ENCODE measurements at regions not wholly inside any gene's neighbourhood (a gene's known extent, or its start where the extent isn't known, plus 50 kb on each side); places are given as distances from the start of the nearest gene placed in this dataset.

GRCh38 chr10:123578721-123579120, 87.4 kb upstream of the GPR26 start:
- no peak for DNase-seq

- DNase-seq = no peak
Measured at GRCh38 chr10:123579675-123580074, 86.5 kb upstream of the GPR26 start.

- DNase-seq = no peak
Measured at GRCh38 chr10:123580426-123580825, 85.7 kb upstream of the GPR26 start.

- no peak for DNase-seq
Measured at GRCh38 chr10:123581656-123582055, 84.5 kb upstream of the GPR26 start.

DNA sequence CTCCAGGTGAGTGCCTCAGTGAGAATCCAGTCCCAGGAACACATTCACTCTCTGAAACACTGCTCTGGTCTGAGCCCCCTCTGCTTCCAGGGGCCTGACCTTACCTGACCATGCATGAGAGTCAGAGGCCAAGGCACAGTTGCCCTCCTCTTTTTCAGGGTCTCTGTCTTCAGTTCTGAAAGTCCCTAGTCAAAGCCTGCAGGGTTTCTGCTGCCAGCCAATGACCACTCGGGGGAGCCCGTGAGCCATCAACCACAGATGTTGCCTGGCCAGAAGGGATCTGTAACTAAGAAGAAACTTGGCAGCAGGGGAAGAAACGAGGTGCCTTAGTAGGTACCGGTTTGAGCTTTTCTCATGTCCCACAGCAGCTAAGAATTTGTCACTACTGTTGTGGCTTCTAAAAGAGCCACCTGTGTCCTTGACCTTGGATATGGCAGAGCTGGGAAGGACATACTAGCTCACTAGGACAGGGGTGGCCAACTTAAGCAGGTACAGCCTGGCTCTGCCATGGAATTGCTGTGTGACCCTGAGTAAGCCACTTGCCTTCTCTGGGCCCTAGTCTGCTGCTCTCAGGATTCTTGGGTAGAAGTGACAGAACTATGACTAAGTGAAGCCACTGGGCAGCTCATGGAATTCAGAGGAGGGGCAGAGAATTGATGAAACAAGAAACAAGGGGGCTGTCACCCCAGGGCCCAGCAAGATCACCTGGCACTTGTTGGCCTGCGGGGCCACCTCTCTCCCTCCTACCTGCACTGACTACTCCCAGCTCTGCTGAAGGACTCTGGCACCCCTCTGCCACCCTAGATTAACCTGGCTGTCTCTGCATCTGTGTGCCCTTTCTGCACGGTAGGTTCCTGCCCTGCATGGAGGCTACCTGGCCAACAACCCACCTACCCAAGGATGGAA, 83.8 kb upstream of the GPR26 start:
- DNase-seq = peak; percentile 76

GRCh38 chr10:123583639-123584418, 82.3 kb upstream of the GPR26 start:
- DNase-seq = peak; percentile 87

GRCh38 chr10:123584419-123584775, 81.8 kb upstream of the GPR26 start:
- no peak for DNase-seq

DNA sequence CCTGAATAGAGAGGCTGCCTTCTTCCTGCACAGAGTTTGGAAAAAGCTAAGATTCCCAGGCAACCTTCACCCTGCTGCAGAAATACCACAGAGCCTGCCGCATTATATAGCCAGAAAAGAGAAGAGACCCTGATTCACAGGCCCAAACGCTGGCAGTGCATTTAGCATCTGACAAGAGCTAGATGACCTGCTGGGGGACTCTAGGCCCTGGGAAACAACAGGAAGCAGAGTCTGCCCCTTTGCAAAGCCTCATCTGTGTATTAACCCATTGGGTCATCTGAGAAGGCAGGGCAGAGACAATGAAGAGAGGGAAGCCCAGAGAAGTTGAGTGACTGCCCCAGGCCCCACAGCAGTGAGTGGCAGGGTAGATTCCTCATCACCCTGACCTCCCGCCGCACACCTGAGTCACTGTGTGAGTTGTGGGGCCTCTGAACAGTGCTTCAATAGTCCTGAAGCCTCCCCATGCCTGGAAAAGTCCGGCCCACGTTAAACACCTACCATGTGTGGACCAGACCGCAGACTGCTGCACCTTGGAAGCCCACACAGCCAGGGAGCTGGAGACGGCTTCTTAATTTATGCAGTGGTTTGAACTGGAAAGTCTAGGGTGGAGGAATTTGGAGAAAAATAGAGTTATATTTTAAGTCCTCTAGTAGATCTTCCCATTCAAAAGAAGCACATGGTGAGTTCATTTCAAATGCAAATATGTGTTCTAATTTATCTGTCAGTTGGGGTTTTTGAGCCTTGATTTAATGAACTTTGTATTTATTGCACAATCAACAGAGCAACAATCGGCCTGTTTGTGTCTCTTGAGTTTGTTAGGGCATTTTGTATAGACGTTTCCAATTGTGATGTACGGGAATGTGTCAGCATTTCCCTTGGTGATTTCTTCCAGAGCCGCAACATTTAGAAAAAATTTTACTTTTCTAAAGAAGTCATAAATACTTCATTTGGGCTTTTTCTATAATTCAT, 80.4 kb upstream of the GPR26 start:
- DNase-seq = no peak

DNA sequence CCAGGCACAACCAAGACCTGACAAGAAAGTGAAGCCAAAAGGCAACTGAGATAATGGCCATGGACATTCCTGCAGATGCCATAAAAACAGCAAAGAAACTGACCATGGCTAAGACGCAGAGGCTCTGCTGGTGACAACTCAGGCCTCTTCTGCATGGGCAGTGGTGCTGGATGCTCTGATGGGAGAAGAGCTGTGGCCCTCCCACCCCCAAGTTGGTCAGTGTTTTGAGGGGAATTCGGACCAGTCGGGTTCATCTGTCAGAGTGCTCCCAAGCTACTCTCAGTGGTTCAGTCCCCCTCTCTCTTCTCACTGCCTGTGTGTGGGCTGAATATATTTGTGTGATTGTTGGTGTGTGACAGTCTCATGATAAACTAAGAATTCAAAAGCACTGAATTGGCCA, 79.0 kb upstream of the GPR26 start:
- DNase-seq = no peak

GRCh38 chr10:123588386-123588914, 77.7 kb upstream of the GPR26 start:
- no peak for DNase-seq

DNA sequence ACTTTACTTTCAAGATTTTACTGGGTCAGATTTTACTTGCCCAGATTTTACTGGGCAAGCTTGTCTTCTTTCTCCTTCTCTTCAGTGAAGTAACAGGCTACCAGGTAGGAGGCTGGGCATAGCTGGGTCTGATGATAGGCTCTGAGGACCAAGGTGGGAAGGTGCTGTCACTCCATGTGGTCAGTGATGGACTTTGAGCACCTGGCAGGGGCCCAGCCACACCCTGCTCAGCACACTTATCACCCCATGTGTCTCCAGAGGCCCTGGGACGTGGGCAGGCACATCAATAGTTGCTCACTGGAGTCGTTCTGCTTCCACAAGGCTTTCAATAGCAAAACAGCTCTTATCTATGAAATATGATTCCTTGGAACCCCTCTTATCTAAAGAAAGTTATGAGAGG, 70.5 kb upstream of the GPR26 start:
- DNase-seq = no peak

- DNase-seq = no peak
Measured at GRCh38 chr10:123597676-123598075, 68.5 kb upstream of the GPR26 start.

- DNase-seq = no peak
Measured at GRCh38 chr10:123599366-123599849, 66.7 kb upstream of the GPR26 start.

- DNase-seq = no peak
Measured at GRCh38 chr10:123600177-123600576, 66.0 kb upstream of the GPR26 start.

DNA sequence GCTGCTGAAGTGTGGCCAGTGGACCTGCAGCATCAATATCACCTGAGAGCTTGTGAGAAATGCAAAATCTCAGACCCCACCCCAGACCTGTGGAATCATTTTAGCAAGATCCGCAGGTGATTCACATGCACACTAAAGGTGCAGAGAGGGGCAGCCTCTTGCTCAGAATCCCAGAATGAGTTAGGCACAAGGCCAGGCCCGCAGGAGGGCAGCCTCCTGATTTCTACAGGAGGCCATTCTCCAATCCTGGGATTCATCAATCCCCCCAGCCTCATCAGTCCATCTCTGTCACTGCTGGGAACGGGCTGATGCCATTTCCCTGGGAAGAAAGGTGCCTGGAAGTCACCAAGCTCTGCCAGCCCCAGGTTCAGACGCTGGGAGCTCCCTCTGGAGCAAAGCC, 63.0 kb upstream of the GPR26 start:
- DNase-seq = no peak

GRCh38 chr10:123604506-123604905, 61.6 kb upstream of the GPR26 start:
- DNase-seq = no peak

GRCh38 chr10:123606006-123606405, 60.1 kb upstream of the GPR26 start:
- DNase-seq = no peak

- no peak for DNase-seq
Measured at GRCh38 chr10:123606955-123607354, 59.2 kb upstream of the GPR26 start.

- DNase-seq = no peak
Measured at GRCh38 chr10:123607386-123607785, 58.8 kb upstream of the GPR26 start.

- DNase-seq = no peak
Measured at GRCh38 chr10:123608047-123608446, 58.1 kb upstream of the GPR26 start.

GRCh38 chr10:123611243-123611642, 54.9 kb upstream of the GPR26 start:
- no peak for DNase-seq

- no peak for DNase-seq
Measured at GRCh38 chr10:123611876-123612275, 54.3 kb upstream of the GPR26 start.
